Astrocyte (in vitro differentiated cells and primary cell): ENCODE measurements at regions not wholly inside any gene's neighbourhood (a gene's known extent, or its start where the extent isn't known, plus 50 kb on each side); places are given as distances from the start of the nearest gene placed in this dataset.

Experiments used
- EZH2 ChIP-seq: IDR thresholded peaks from 2 replicates; pipeline ENCODE4 v1.6.1; 2012; ENCODE audit warnings: mild to moderate bottlenecking, low read length, inconsistent platforms; ENCODE audit not compliant: insufficient read depth
- TF ChIP-seq, protein P1 (sequence below): IDR thresholded peaks from 2 replicates; pipeline ENCODE4 v1.5.1; 2011; ENCODE audit warnings: low read depth, mild to moderate bottlenecking, inconsistent platforms, low read length, moderate library complexity; ENCODE audit not compliant: insufficient read depth

DNA sequence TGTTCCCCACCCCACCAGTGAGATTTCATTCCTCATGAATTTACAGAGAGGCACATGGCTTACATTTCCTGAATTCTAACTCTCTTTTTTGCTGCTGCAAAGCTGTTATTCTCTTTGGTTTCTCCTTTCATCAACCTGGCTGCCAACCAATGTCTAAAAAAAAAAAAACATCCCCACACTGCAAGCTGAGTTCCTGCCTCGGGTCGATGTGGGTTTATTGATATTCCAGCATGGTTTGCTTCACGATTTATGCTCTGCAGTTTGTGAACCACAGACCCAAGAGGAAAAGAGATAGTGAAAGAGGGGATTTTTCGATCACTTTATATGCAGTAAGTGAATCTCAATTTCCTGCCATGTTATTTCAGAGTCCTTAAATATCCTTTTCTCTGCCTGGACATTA is 363.6 kb downstream of the LPIN1 start:
- TF ChIP-seq, protein P1, sequence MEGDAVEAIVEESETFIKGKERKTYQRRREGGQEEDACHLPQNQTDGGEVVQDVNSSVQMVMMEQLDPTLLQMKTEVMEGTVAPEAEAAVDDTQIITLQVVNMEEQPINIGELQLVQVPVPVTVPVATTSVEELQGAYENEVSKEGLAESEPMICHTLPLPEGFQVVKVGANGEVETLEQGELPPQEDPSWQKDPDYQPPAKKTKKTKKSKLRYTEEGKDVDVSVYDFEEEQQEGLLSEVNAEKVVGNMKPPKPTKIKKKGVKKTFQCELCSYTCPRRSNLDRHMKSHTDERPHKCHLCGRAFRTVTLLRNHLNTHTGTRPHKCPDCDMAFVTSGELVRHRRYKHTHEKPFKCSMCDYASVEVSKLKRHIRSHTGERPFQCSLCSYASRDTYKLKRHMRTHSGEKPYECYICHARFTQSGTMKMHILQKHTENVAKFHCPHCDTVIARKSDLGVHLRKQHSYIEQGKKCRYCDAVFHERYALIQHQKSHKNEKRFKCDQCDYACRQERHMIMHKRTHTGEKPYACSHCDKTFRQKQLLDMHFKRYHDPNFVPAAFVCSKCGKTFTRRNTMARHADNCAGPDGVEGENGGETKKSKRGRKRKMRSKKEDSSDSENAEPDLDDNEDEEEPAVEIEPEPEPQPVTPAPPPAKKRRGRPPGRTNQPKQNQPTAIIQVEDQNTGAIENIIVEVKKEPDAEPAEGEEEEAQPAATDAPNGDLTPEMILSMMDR = no peak
- no peak for TF ChIP-seq EZH2
